GM21529 (cell line): ENCODE measurements at regions not wholly inside any gene's neighbourhood (a gene's known extent, or its start where the extent isn't known, plus 50 kb on each side); places are given as distances from the start of the nearest gene placed in this dataset.

Experiments used
- ATAC-seq: cut with Tn5 transposase; IDR thresholded peaks from one replicate; pipeline ENCODE4 v1.9.1; 2021; ENCODE audit not compliant: unreplicated experiment

DNA sequence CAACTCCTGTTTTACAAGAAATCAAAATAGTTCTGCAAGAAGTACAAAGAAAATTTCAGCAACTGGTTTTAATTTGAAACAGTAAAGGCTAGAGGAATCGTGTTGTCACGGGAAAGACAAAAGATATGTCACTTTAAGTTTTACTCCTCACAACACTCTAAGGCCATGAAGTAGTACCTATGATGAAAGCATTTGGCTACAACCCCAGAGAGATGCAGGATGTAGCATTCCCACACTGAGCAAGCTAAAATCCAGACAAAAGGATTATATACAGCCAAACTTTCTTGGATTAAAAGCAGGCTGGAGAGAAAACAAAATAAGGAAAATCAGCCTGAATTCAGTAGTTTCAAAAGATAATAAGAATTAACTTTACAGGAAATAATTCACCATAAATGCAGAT, 245.5 kb upstream of the STEAP1 start:
- no peak for ATAC-seq

GRCh38 chr7:89914711-89915110, 239.6 kb upstream of the STEAP1 start:
- ATAC-seq: no peak

DNA sequence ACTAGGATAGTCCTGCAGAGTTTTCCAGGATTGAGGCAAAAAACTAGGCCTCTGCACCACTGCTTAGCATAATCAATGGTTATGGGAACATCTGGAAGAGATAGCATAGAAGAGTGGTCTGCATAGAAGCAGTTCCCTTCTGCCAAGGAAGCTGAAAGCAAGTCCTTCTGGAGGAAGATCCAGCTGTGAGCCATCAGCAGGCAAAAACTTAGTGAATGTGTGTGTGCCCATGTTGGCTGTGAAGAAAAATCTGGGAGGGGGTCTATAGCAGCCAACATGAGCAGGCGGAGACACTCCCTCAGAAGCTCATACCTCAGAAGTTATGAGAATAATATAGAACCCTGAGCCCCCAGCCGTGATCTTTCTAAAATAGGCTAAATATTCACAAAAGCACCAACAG, 228.1 kb upstream of the STEAP1 start:
- ATAC-seq: no peak

- ATAC-seq: no peak
These were observed 227.6 kb upstream of the STEAP1 start for GRCh38 chr7:89926701-89927100.

GRCh38 chr7:89927762-89928161, 226.5 kb upstream of the STEAP1 start:
- no peak for ATAC-seq

DNA sequence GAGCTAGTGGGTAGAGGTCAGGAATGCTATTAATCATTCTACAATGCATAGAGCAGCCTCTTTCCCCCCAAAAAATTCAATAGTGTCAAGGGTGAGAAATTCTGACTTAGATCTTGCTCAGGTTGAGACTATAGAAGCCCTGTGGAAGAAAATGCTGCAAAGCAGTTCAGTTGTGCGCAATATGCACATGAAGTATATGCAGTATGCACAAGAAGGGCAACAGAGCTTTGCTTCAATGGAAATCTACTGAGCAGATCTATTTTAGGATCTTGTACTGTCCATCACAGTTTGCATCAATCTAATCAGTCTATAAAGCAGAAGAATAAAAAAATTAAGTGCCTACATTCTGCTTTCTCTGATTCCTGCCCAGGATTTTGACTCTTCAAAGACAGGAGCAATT, 225.8 kb upstream of the STEAP1 start:
- no peak for ATAC-seq

GRCh38 chr7:89934101-89934500, 220.2 kb upstream of the STEAP1 start:
- no peak for ATAC-seq

- ATAC-seq: no peak
These were observed 210.7 kb upstream of the STEAP1 start for GRCh38 chr7:89943525-89944050.

GRCh38 chr7:89958525-89959068, 195.7 kb upstream of the STEAP1 start:
- ATAC-seq: no peak

GRCh38 chr7:89966067-89966664, 188.1 kb upstream of the STEAP1 start:
- ATAC-seq: no peak

GRCh38 chr7:89975577-89975976, 178.7 kb upstream of the STEAP1 start:
- no peak for ATAC-seq

DNA sequence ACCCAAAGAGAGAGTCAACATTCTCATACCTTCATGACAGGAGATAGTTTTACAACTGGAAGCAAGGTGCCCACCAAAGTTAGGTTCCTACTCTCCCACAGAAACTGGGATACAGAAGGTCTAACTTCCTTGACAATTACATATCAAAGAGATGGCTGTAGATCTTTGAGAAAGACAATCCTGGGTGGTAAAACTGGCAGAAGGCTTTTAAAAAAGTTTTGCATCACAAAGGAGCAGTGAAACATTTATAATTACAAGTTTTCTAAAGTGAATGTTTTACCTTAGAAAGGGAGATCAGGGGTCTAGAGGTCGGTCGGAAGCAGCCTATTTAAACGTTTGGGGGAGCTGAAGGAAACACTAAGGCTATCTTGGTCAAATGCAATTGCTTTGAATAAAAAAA, 166.6 kb upstream of the STEAP1 start:
- ATAC-seq: no peak

- no peak for ATAC-seq
These were observed 166.2 kb upstream of the STEAP1 start for GRCh38 chr7:89988074-89988473.

- ATAC-seq: no peak
These were observed 164.8 kb upstream of the STEAP1 start for GRCh38 chr7:89989454-89989853.

DNA sequence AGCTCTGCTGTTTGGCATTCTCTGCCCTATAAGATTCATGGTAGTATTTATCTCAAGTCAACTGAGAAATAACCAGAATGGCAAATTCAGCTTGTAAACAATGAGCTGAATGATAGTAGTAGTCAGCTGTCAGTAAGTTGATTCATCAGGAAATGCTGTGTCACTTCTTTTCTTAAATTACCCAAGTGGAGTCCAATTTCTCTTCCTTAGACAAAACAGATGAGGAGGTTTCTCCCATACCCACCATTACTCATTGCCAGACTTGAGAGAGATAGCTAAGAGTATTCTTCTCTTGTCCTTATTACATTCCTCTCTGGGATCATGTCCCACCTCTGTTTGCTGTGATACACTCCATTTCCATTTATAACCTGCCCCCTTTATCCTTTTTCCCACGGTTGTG, 159.8 kb upstream of the STEAP1 start:
- no peak for ATAC-seq

GRCh38 chr7:89998554-89998953, 155.7 kb upstream of the STEAP1 start:
- ATAC-seq: no peak

DNA sequence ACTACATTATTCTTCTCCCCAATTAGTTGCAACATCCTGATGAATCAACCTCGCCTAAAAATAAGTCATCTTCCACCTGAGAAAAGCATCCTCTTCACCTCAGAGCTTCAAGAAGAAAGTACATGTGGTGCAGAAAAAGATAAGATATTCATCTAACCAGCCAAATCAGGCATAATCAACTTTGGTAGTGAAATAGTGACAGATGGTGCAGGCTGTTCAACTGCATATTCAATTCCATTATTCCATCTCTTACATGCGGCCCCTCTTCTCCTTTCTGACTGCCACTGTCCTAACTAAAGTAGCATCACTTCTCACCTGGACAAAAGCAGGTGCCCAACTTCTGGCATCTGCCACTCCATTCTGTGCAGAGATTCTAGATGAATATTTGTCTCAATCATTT, 148.4 kb upstream of the STEAP1 start:
- ATAC-seq: no peak

GRCh38 chr7:90007001-90007654, 147.1 kb upstream of the STEAP1 start:
- no peak for ATAC-seq

GRCh38 chr7:90007831-90008230, 146.4 kb upstream of the STEAP1 start:
- no peak for ATAC-seq

DNA sequence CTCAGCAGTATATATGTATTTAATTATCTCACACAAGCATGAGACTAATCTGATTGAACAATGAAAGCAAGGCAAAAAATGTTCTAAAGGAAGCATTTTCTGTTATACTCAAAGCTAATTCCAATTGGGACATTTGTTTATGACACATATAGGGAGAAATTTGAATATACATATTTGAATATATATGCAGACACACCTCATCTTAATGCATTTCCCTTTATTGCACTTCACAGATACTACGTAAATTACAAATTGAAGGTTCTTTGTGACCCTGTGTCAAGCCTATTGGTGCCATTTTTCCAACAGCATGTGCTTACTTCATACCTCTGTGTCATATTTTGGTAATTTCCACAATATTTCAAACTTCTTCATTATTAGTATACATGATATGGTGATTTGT, 132.1 kb upstream of the STEAP1 start:
- no peak for ATAC-seq

DNA sequence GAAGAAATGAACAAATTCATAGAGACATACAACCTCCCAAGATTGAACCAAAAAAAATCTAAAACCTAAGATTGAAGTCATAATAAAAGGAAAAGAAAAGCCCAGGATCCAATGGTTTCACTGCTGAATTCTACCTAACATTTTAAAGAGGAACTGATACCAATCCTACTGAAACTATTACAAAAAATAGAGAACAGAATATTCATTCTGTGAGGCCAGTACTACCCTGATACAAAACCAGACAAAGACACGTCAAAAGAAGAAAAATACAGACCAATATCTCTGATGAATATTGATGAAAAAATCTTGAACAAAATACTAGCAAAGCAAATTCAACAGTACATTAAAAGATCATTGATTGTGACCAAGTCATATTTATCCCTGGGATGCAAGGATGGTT, 128.5 kb upstream of the STEAP1 start:
- peak; percentile 91 for ATAC-seq

- ATAC-seq: no peak
These were observed 120.4 kb upstream of the STEAP1 start for GRCh38 chr7:90033850-90034249.

DNA sequence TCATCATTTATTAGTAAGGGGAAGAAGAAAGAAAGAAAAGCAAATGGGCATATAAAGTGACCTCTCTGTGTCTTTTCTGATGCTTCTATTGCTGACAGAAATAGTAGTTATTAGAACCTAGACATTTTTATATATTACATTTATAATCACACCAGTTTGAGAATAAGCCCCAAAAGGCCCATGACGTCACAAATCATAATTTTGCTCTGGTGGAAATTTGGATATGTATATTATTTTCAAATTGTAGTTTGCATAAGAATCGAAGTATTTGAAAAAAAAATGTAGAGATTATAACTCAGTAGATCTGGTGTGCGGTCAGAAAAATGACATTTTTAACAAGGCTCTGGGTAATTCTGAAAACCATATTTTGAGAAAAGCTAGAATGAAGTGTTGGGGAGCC, 101.2 kb upstream of the STEAP1 start:
- no peak for ATAC-seq
